Right lobe of liver (tissue), 6 donors: ENCODE measurements at regions not wholly inside any gene's neighbourhood (a gene's known extent, or its start where the extent isn't known, plus 50 kb on each side); places are given as distances from the start of the nearest gene placed in this dataset.
"Not testable (repeated sequence)": the region's sequence is repeated elsewhere in the genome, so short reads cannot be mapped to it uniquely, and the experiment has no call there.

Experiments
- ATAC-seq, 4 donors: fragments of 200-7000 bp; cut with Tn5 transposase; one replicate each; pipeline ENCODE4 v1.9.1; 2020; ENCODE audit warnings: mild to moderate bottlenecking in 4 of 4, moderate library complexity in 4 of 4
- DNase-seq, 3 donors: peaks; one replicate each; pipeline ENCODE4 v3.0.0-alpha.2; 2020
- H3K27ac ChIP-seq, 3 donors: fragments of 200-600 bp; one replicate each; pipeline ENCODE4 v1.8.0; 2022
- H3K27me3 ChIP-seq, 2 donors: fragments of 200-600 bp; one replicate each; pipeline ENCODE4 v1.8.0; 2022
- H3K36me3 ChIP-seq, 4 donors: fragments of 200-600 bp; sonication (generic) in 1 of 4; one replicate each; pipeline versions ENCODE4 v1.5.1 to v1.8.0; 2017 to 2022; ENCODE audit warnings: control low read depth in 1 of 4
- H3K4me1 ChIP-seq, 4 donors: fragments of 200-600 bp; sonication (generic) in 1 of 4; one replicate each; pipeline versions ENCODE4 v1.5.1 to v1.8.0; 2017 to 2022; ENCODE audit warnings: control low read depth in 1 of 4
- H3K4me3 ChIP-seq, 3 donors: fragments of 200-600 bp; one replicate each; pipeline ENCODE4 v1.8.0; 2022
- H3K9me3 ChIP-seq, 4 donors: fragments of 200-600 bp; sonication (generic) in 1 of 4; one replicate each; pipeline versions ENCODE4 v1.5.1 to v1.8.0; 2017 to 2022; ENCODE audit warnings: control low read depth in 1 of 4
- WGBS: methylation state at CpG from one replicate; pipeline ENCODE4 v1.1.6; 2018; ENCODE audit warnings: low coverage, low lambda C conversion rate; ENCODE audit not compliant: insufficient coverage; ENCODE audit errors: missing lambda C conversion rate; 5-methylcytosine and 5-hydroxymethylcytosine counted together
- intact Hi-C, 2 donors: fragments of 100-400 bp; cut with DNase I; formaldehyde crosslinking; loops; one replicate each; pipeline versions ENCODE4 v1.11.2 to v1.14.1; 2022
- donor health status: DM: no; HTN: yes; CAD: no.
- donor health status: DM: no; HTN: no; CAD: no.
- donor health status: DM: no; HTN: no; CAD: no.
- donor health status: DM: no; HTN: yes; CAD: no.
- donor health status: DM: no; HTN: yes; CAD: no.

- H3K27me3 ChIP-seq, H3K9me3 ChIP-seq, H3K4me3 ChIP-seq, H3K27ac ChIP-seq, intact Hi-C loops, DNase-seq, H3K36me3 ChIP-seq, H3K4me1 ChIP-seq: not testable (repeated sequence)
- WGBS, result 82% methylated on average over 3 of the region's 6 CpGs
- ATAC-seq, result peak in 1 of 4 donors; percentile 25
These were observed 299.4 kb downstream of the BCL2L11 start for GRCh38 chr2:111420074-111420473.

DNA sequence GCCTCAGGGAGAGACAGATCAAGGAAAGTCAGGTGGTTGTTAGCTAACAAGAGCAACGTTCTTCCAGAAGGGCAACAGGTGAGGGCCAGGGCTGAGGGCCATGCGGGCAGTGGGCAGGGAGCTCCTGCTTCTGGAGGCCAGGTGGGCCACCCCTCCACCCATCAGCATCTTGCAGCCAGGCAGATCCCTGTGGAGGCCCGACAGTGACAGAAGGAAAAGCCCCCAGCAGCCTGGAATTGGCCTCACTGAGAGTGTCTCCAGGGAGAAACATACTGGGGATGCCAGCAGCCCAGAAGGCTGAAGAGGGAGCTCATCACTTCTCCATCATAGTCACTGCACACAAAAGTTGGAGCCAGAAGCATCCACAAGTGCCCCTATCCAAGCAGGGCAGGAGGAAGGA lies 300.1 kb downstream of the BCL2L11 start:
- DNase-seq, H3K9me3 ChIP-seq, H3K4me3 ChIP-seq, H3K27ac ChIP-seq, H3K27me3 ChIP-seq, H3K4me1 ChIP-seq, H3K36me3 ChIP-seq, intact Hi-C loops: not testable (repeated sequence)
- WGBS, result no CpG with 5 or more reads among the region's 3 CpGs
- peak in 1 of 4 donors; percentile 5 for ATAC-seq

GRCh38 chr2:111421949-111422348 lies 301.2 kb downstream of the BCL2L11 start:
- H3K36me3 ChIP-seq, intact Hi-C loops, H3K9me3 ChIP-seq: not testable (repeated sequence)

DNA sequence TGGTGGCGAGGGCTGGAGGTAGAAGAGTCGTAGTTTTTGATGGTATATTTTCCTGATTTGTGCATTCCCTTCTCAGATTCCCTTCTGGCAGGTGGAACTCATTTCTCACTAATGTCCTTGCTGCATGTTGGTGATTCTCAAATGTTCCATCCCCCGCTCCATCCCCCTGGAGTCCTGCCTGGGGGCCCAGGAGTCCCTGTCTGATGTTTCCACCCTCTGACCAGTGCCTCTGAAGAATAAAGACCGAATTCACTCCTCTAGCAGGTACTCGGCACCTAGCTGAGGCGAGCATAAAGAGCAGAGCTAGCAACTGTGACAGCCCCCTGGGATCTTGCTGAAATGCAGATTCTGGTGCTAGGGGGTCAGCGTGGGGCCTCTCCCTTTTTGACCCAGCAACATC lies 301.8 kb downstream of the BCL2L11 start:
- H3K27me3 ChIP-seq, ATAC-seq, H3K27ac ChIP-seq, DNase-seq, H3K4me1 ChIP-seq, H3K36me3 ChIP-seq, H3K4me3 ChIP-seq, intact Hi-C loops, H3K9me3 ChIP-seq: not testable (repeated sequence)
- 88% methylated on average over 5 of the region's 7 CpGs for WGBS

More at GRCh38 chr2:111421949-111422348, 301.2 kb downstream of the BCL2L11 start:
- not testable (repeated sequence) for H3K27me3 ChIP-seq, H3K27ac ChIP-seq, H3K4me1 ChIP-seq, H3K4me3 ChIP-seq, DNase-seq, ATAC-seq
- 95% methylated on average over 3 of the region's 6 CpGs for WGBS

- H3K9me3 ChIP-seq, ATAC-seq, H3K4me3 ChIP-seq, H3K4me1 ChIP-seq, intact Hi-C loops, H3K36me3 ChIP-seq, H3K27me3 ChIP-seq, H3K27ac ChIP-seq, DNase-seq: not testable (repeated sequence)
- 80% methylated on average over 1 of the region's 7 CpGs for WGBS
These were observed 302.5 kb downstream of the BCL2L11 start for GRCh38 chr2:111423184-111423583.

- 67% methylated on average over 1 of the region's 6 CpGs for WGBS
- H3K4me1 ChIP-seq, DNase-seq, H3K9me3 ChIP-seq, intact Hi-C loops, ATAC-seq, H3K36me3 ChIP-seq, H3K4me3 ChIP-seq, H3K27ac ChIP-seq, H3K27me3 ChIP-seq: not testable (repeated sequence)
These were observed 303.5 kb downstream of the BCL2L11 start for GRCh38 chr2:111424176-111424575.

DNA sequence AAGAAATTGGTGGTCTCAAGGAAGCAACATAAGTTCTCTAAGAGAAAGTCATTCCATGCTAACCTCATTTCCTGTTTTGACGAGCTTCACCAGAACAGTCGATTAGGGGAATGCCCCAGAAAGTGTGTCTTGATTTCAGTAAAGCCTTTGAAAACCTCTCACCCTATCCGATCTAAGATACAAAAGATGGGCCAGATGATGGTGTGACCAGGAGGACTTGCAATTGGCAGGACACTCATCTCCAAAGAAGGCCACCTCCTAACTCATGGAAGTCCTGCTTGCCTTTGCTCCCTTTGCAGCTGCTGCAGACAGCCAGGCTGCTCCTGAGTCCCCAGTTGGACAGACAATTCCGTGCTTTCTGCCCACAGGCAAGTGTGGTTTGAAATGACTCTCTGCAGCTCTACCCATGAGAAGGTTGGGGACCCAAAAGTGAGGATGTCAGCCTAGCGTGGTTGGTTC lies 304.2 kb downstream of the BCL2L11 start:
- WGBS, result 60% methylated on average over 1 of the region's 5 CpGs
- H3K4me1 ChIP-seq, DNase-seq, H3K36me3 ChIP-seq, H3K27me3 ChIP-seq, H3K27ac ChIP-seq, intact Hi-C loops, H3K4me3 ChIP-seq, H3K9me3 ChIP-seq: not testable (repeated sequence)
- ATAC-seq, result peak in 1 of 4 donors; percentile 35

- H3K4me3 ChIP-seq, H3K27ac ChIP-seq, H3K36me3 ChIP-seq, ATAC-seq, H3K27me3 ChIP-seq, H3K4me1 ChIP-seq, H3K9me3 ChIP-seq, DNase-seq, intact Hi-C loops: not testable (repeated sequence)
- 84% methylated on average over 4 of the region's 4 CpGs for WGBS
These were observed 305.1 kb downstream of the BCL2L11 start for GRCh38 chr2:111425789-111426201.

- H3K9me3 ChIP-seq, ATAC-seq, H3K27me3 ChIP-seq, H3K4me3 ChIP-seq, H3K36me3 ChIP-seq, DNase-seq, H3K4me1 ChIP-seq, H3K27ac ChIP-seq, intact Hi-C loops: not testable (repeated sequence)
- WGBS, result 92% methylated on average over 3 of the region's 4 CpGs
These were observed 306.6 kb downstream of the BCL2L11 start for GRCh38 chr2:111427346-111427745.

DNA sequence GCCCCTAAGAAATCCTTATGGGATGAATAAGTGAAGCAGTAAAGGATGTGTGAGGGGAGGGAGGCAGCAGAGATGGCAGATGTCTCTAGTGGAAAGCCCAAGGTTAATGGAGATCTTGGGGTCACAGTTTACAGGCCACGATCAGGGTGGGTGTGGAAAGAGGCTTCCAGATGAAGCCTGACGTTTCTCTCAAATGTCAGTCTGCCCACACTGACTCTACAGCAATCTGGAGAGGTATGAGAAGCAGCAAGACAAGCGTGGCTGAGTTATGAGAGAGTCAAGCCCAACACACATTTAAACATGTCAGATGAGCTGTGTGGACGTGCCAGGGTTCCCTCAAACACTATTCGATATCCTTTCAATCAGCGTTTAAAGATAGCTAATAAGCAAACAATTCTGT lies 308.2 kb downstream of the BCL2L11 start:
- 87% methylated on average over 3 of the region's 6 CpGs for WGBS
- H3K27ac ChIP-seq, intact Hi-C loops, ATAC-seq, H3K27me3 ChIP-seq, DNase-seq, H3K4me1 ChIP-seq, H3K4me3 ChIP-seq, H3K9me3 ChIP-seq, H3K36me3 ChIP-seq: not testable (repeated sequence)

DNA sequence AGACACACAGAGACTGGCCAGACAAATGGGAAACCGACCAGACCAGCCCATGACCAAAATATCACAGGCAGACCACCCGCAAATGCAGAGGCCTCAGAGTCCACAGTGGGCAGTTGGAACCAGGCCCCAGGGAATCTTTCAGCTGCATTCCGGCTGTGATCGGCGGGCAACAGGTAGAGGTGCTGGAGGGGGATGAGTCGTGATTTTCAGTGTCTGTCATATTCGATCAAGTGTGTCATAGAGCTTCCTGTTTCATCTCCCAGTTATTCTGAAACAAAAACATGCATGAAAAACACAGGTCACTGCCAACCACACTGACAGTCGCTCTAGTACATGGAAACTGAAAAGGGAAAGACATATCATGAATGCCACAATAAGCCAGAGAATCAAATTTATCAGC lies 308.6 kb downstream of the BCL2L11 start:
- ATAC-seq, H3K4me3 ChIP-seq, DNase-seq, intact Hi-C loops, H3K27me3 ChIP-seq, H3K9me3 ChIP-seq, H3K4me1 ChIP-seq, H3K36me3 ChIP-seq, H3K27ac ChIP-seq: not testable (repeated sequence)
- 63% methylated on average over 2 of the region's 8 CpGs for WGBS

- H3K4me3 ChIP-seq, intact Hi-C loops, H3K4me1 ChIP-seq, H3K9me3 ChIP-seq, H3K27ac ChIP-seq, H3K36me3 ChIP-seq, H3K27me3 ChIP-seq: not testable (repeated sequence)
- DNase-seq (peak; percentile 21 to 58 (median 43)), ATAC-seq (peak; percentile 55 to 75 (median 66))
- 30% methylated on average over 6 of the region's 9 CpGs for WGBS
These were observed 310.3 kb downstream of the BCL2L11 start for GRCh38 chr2:111430817-111431661.
